ENCODE measurements at regions not wholly inside any gene's neighbourhood (a gene's known extent, or its start where the extent isn't known, plus 50 kb on each side); places are given as distances from the start of the nearest gene placed in this dataset.

DNA sequence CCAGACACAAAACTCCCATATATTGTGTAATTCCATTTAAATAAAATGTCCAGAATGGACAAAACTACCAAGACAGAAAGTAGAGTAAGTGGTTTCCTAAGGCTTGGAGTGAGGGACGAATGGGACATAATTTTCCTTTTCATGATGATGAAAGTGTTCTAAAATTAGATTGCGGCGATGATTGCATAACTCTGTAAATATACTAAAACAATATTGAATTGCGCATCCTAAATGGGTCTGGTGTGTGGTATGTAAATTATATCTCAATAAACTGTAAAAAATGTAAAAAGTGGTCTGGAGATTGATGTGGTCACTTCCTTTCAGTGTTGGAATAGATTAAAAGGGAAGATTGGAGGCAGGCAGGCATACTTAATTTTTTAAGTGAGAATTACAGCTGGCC, 105.9 kb upstream of the KCNAB1 start:
- no peak for DNase-seq (ENCODE audit: extremely low spot score in 2 of 2)
- H3K27me3 ChIP-seq, result no peaks in the 10 kb centered on the region
- no peak for TF ChIP-seq POLR2AphosphoS5 (IDR thresholded peaks at IDR 0.05; ENCODE audit: insufficient read depth in 1 of 2, low read depth in 1 of 2)
- TF ChIP-seq, protein P1, sequence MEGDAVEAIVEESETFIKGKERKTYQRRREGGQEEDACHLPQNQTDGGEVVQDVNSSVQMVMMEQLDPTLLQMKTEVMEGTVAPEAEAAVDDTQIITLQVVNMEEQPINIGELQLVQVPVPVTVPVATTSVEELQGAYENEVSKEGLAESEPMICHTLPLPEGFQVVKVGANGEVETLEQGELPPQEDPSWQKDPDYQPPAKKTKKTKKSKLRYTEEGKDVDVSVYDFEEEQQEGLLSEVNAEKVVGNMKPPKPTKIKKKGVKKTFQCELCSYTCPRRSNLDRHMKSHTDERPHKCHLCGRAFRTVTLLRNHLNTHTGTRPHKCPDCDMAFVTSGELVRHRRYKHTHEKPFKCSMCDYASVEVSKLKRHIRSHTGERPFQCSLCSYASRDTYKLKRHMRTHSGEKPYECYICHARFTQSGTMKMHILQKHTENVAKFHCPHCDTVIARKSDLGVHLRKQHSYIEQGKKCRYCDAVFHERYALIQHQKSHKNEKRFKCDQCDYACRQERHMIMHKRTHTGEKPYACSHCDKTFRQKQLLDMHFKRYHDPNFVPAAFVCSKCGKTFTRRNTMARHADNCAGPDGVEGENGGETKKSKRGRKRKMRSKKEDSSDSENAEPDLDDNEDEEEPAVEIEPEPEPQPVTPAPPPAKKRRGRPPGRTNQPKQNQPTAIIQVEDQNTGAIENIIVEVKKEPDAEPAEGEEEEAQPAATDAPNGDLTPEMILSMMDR (IDR thresholded peaks at IDR 0.05), result no peak
- no peak for TF ChIP-seq POLR2A (IDR thresholded peaks at IDR 0.05)
- H3K27ac ChIP-seq, result no peak overlapping the region
- no peaks in the 10 kb centered on the region for H3K36me3 ChIP-seq
- intact Hi-C loops (cut with DNase I), result no loop called here
- H3K9me3 ChIP-seq, result no peaks in the 10 kb centered on the region
- H3K4me3 ChIP-seq, result no peak overlapping the region
- H3K4me1 ChIP-seq, result no peaks in the 10 kb centered on the region

DNA sequence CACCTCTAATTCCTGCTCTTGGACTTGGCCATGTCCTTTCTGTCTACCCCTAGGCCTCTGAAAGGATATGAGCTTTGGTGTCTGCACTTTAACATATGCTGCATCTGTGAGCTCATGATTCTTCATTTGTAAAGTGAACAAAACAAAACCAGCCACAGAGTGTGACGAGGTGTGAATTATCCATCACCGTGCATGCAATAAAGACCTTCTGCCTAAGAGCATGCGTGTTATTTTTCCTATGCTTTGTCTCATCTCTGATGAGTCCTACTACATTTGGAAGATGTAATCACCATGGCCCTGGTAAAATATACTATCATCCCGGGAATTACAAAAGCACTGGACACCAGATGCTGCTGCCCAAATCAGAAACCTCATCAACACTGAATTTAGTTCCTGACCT, 103.5 kb upstream of the KCNAB1 start:
- intact Hi-C loops (cut with DNase I), result no loop called here
- Histone ChIP-seq H3K27me3 (no peaks in the 10 kb centered on the region), H3K9me3 (no peaks in the 10 kb centered on the region), H3K36me3 (no peaks in the 10 kb centered on the region), H3K4me1 (no peaks in the 10 kb centered on the region), H3K4me3 (no peak overlapping the region), H3K27ac (no peak overlapping the region)
- TF ChIP-seq POLR2AphosphoS5 (IDR thresholded peaks at IDR 0.05; ENCODE audit: insufficient read depth in 1 of 2, low read depth in 1 of 2) (no peak), POLR2A (IDR thresholded peaks at IDR 0.05) (no peak)
- TF ChIP-seq, protein P1 (IDR thresholded peaks at IDR 0.05), result no peak
- DNase-seq (ENCODE audit: extremely low spot score in 2 of 2), result no peak

DNA sequence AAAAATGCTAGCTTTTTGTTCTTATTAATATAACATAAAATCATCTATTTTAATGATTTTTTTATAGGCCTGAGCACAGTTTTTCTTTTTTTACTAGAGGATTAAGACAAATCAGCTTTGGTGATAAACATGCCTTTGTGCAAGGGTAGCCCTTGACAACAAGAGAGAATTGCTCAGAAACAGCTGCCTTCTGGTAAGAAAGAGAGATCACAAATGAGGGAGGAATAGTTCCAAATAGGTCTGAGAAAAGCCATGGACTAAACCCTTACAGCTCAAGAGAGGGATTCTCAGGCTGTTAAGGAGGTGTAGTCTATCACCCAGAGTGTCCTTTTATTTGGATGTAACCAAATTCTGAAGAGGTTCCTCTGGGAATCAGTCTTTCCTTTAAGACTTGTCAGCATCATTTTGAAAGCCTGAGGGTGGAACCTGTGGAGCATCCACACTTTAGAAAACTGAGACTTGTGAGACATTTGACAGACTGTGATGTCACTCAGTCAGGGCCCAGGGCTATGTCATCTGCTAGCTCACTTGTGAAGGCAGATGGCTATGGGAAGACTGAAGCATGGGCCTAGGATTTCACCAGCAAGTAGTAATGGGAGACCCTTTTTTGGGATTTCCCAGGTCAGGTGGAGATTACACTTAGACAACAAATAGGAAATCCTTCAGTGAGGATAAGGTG, 102.9 kb upstream of the KCNAB1 start:
- Histone ChIP-seq H3K36me3 (no peaks in the 10 kb centered on the region), H3K27ac (no peak overlapping the region), H3K9me3 (no peaks in the 10 kb centered on the region), H3K4me3 (no peak overlapping the region), H3K27me3 (no peaks in the 10 kb centered on the region), H3K4me1 (no peaks in the 10 kb centered on the region)
- DNase-seq (ENCODE audit: extremely low spot score in 2 of 2), result no peak
- no peak for TF ChIP-seq POLR2AphosphoS5 (IDR thresholded peaks at IDR 0.05; ENCODE audit: insufficient read depth in 1 of 2, low read depth in 1 of 2)
- no peak for TF ChIP-seq POLR2A (IDR thresholded peaks at IDR 0.05)
- TF ChIP-seq, protein P1 (IDR thresholded peaks at IDR 0.05), result no peak
- intact Hi-C loops (cut with DNase I), result no loop called here

DNA sequence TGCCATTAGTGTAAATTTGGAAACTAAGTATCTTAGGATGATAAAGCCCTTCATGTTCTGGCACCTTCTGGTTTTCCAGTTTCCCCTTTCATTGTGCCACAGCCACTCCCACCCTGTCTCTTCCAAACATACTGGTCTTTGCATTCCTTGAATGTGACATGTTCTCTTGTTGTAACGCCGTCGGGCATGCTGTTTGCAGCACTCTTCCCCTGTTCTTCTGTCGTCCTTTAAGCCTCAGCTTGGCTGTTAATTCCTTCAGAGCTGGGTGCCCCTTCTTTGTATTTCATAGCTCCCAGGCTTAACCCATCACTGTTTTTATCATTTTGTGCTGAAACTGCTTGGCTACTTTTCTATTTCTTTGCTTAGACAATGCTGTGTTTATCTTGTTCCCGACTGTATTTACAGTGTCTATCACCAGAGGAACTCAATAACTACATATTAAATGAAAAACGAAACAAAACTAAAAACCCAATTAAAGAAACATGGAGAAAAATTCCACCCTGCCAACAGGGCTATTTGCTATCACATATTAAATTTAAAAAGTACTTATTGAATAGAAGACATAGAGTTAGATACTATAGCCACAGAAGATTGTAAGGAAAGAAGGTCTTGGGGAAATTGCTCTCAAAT, 95.4 kb upstream of the KCNAB1 start:
- H3K27ac ChIP-seq, result no peak overlapping the region
- TF ChIP-seq POLR2A (IDR thresholded peaks at IDR 0.05) (no peak), POLR2AphosphoS5 (IDR thresholded peaks at IDR 0.05; ENCODE audit: insufficient read depth in 1 of 2, low read depth in 1 of 2) (no peak)
- TF ChIP-seq, protein P1 (IDR thresholded peaks at IDR 0.05), result no peak
- DNase-seq (ENCODE audit: extremely low spot score in 2 of 2), result no peak
- H3K9me3 ChIP-seq, result no peaks in the 10 kb centered on the region
- intact Hi-C loops (cut with DNase I), result no loop called here
- no peaks in the 10 kb centered on the region for H3K36me3 ChIP-seq
- H3K4me1 ChIP-seq, result no peaks in the 10 kb centered on the region
- no peaks in the 10 kb centered on the region for H3K27me3 ChIP-seq
- no peak overlapping the region for H3K4me3 ChIP-seq

DNA sequence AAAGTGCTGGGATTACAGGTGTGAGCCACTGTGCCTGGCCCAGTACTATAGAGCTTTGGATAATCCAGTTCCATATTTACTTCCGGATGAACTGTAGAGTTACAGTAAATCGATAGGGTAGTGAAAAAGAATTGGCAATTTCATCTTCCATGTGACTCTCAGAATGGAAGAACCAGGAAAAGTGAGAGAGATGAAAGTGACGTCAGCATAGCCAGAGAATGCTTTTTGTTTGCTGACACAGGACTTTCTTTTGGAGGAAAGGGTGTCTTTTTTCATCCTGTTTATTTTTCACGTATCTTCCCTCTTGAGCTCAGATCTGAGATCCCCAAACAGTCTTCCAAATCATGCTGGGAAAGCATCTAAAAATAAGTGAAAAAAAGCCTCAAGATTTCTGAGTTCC, 91.2 kb upstream of the KCNAB1 start:
- H3K9me3 ChIP-seq, result no peaks in the 10 kb centered on the region
- H3K27ac ChIP-seq, result no peak overlapping the region
- DNase-seq (ENCODE audit: extremely low spot score in 2 of 2), result no peak
- no peak for TF ChIP-seq POLR2A (IDR thresholded peaks at IDR 0.05)
- no peak for TF ChIP-seq POLR2AphosphoS5 (IDR thresholded peaks at IDR 0.05; ENCODE audit: insufficient read depth in 1 of 2, low read depth in 1 of 2)
- TF ChIP-seq, protein P1 (IDR thresholded peaks at IDR 0.05), result no peak
- no peak overlapping the region for H3K4me3 ChIP-seq
- H3K27me3 ChIP-seq, result no peaks in the 10 kb centered on the region
- H3K4me1 ChIP-seq, result no peaks in the 10 kb centered on the region
- H3K36me3 ChIP-seq, result no peaks in the 10 kb centered on the region
- intact Hi-C loops (cut with DNase I), result no loop called here

All from vagina (tissue), 2 donors.